Uterus (tissue), 3 donors: ENCODE measurements at regions not wholly inside any gene's neighbourhood (a gene's known extent, or its start where the extent isn't known, plus 50 kb on each side); places are given as distances from the start of the nearest gene placed in this dataset.

Experiments used
- DNase-seq, 2 donors: peaks; one replicate each; pipeline ENCODE4 v3.0.0-alpha.2; 2019 to 2020
- H3K27ac ChIP-seq, 2 donors: fragments of 200-600 bp; sonication (generic); 1 replicate in 1 of 2; 2 replicates in 1 of 2; pipeline ENCODE4 v1.5.1; 2016 to 2018
- H3K27me3 ChIP-seq, 2 donors: fragments of 200-600 bp; sonication (generic); one replicate each; pipeline ENCODE4 v1.5.1; 2018 to 2019; ENCODE audit warnings: control low read depth in 1 of 2
- H3K36me3 ChIP-seq, 2 donors: fragments of 200-600 bp; sonication (generic); one replicate each; pipeline ENCODE4 v1.5.1; 2019; ENCODE audit warnings: control low read depth in 1 of 2
- H3K4me1 ChIP-seq, 2 donors: fragments of 200-600 bp; sonication (generic); one replicate each; pipeline ENCODE4 v1.5.1; 2018 to 2019; ENCODE audit warnings: control low read depth in 1 of 2
- H3K4me3 ChIP-seq, 2 donors: fragments of 200-600 bp; sonication (generic); 1 replicate in 1 of 2; 2 replicates in 1 of 2; pipeline ENCODE4 v1.5.1; 2018 to 2019; ENCODE audit warnings: mild to moderate bottlenecking in 1 of 2
- H3K9me3 ChIP-seq, 2 donors: fragments of 200-600 bp; sonication (generic); one replicate each; pipeline ENCODE4 v1.5.1; 2019; ENCODE audit warnings: control low read depth in 1 of 2
- CTCF ChIP-seq, 4 experiments: fragments of 200-600 bp in 2 of 4; fragments of 450-650 bp in 2 of 4; sonication (generic) in 2 of 4; IDR thresholded peaks; one replicate each; pipeline ENCODE4 v1.5.1; 2016 to 2019; ENCODE audit warnings: antibody characterized with exemption in 4 of 4, mild to moderate bottlenecking in 2 of 4, moderate library complexity in 1 of 4
- POLR2A ChIP-seq, 2 donors: fragments of 450-650 bp; IDR thresholded peaks; one replicate each; pipeline ENCODE4 v1.6.1; 2016; ENCODE audit warnings: antibody characterized with exemption in 2 of 2, mild to moderate bottlenecking in 1 of 2, moderate library complexity in 1 of 2
- intact Hi-C: fragments of 100-400 bp; cut with DNase I; formaldehyde crosslinking; loops from one replicate; pipeline ENCODE4 v1.15.1; 2023; ENCODE audit warnings: low total_unique reads
- donor health status: DM: yes; HTN: yes; CAD: no.

- H3K4me3 ChIP-seq = no peak overlapping the region
- H3K9me3 ChIP-seq = no peaks in the 10 kb centered on the region
- no peak for DNase-seq
- no peak for TF ChIP-seq POLR2A (IDR thresholded peaks at IDR 0.05)
- no peak for TF ChIP-seq CTCF (IDR thresholded peaks at IDR 0.05)
- peaks cover 3 to 10% of the 10 kb centered on the region in 2 donors for H3K4me1 ChIP-seq
- intact Hi-C loops = no loop called here
- H3K27ac ChIP-seq = no peak overlapping the region
- H3K27me3 ChIP-seq = no peaks in the 10 kb centered on the region
- H3K36me3 ChIP-seq = no peaks in the 10 kb centered on the region
These were observed 563.5 kb upstream of the TBL1XR1 start for GRCh38 chr3:177760803-177761202.

DNA sequence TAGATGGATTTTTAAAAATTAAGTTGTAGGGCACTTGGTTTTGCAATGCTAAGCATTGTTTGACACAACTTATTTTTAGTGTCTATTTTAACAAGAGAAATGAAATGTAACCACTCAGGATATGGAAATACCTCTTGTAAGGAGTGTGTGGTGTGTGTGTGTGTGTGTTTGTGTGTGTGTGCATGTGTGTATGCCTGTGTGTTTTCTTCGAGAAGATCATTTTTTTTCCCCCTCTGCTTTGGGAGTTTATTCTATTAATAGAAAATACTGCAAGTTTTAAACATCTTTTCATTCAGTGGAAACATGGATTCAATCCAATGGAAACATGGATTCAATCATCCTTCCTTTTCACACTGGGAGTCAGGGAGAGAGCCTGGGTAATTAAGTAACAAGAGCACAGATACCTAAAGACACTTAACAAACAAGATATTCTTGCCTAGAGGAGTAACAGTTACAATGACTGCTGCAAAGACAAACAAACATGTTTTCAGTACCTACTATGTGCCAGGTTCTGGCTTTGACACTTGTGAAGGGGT is 567.2 kb upstream of the TBL1XR1 start:
- Histone ChIP-seq H3K27me3 (no peaks in the 10 kb centered on the region), H3K4me1 (peaks cover 0 to 10% of the 10 kb centered on the region in 2 donors), H3K36me3 (no peaks in the 10 kb centered on the region), H3K27ac (peak overlapping the region; percentile 65 to 87), H3K4me3 (no peak overlapping the region), H3K9me3 (no peaks in the 10 kb centered on the region)
- TF ChIP-seq POLR2A (IDR thresholded peaks at IDR 0.05) = no peak
- no peak for TF ChIP-seq CTCF (IDR thresholded peaks at IDR 0.05)
- DNase-seq = no peak
- intact Hi-C loops = no loop called here

GRCh38 chr3:177764933-177765332 is 567.7 kb upstream of the TBL1XR1 start:
- no peak for DNase-seq
- Histone ChIP-seq H3K4me1 (peaks cover 0 to 10% of the 10 kb centered on the region in 2 donors), H3K4me3 (no peak overlapping the region), H3K27ac (peak overlapping the region; percentile 65 to 87), H3K9me3 (no peaks in the 10 kb centered on the region), H3K27me3 (no peaks in the 10 kb centered on the region), H3K36me3 (no peaks in the 10 kb centered on the region)
- TF ChIP-seq POLR2A (IDR thresholded peaks at IDR 0.05) (no peak), CTCF (IDR thresholded peaks at IDR 0.05) (no peak)
- intact Hi-C loops = no loop called here

GRCh38 chr3:177770383-177771230 is 573.3 kb upstream of the TBL1XR1 start:
- Histone ChIP-seq H3K9me3 (no peaks in the 10 kb centered on the region), H3K27ac (peak overlapping the region; percentile 48 to 76), H3K4me3 (no peak overlapping the region), H3K4me1 (peaks cover 7 to 10% of the 10 kb centered on the region in 2 donors), H3K36me3 (no peaks in the 10 kb centered on the region), H3K27me3 (no peaks in the 10 kb centered on the region)
- no peak for TF ChIP-seq POLR2A (IDR thresholded peaks at IDR 0.05)
- no peak for TF ChIP-seq CTCF (IDR thresholded peaks at IDR 0.05)
- no peak for DNase-seq
- intact Hi-C loops = no loop called here

DNA sequence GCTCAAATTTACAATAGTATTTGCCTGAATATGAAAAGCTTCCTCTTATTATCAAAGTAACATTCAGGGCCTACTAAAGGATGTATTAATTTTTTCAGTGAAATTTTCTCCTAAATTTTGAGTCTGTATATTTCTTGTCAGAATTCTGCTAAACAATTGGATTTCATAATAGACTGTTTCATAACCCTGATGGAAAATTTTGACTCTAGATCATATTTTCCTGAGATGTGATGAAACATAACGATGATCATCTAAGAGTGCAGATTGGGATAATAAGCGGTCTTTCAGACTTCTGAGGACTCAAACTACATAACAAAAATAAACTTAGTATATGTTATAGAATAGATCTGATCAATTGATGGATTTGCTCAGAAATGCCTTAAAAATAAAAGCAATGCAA is 574.5 kb upstream of the TBL1XR1 start:
- no peaks in the 10 kb centered on the region for H3K27me3 ChIP-seq
- no peaks in the 10 kb centered on the region for H3K9me3 ChIP-seq
- no peak overlapping the region for H3K4me3 ChIP-seq
- TF ChIP-seq CTCF (IDR thresholded peaks at IDR 0.05) = no peak
- no peak for TF ChIP-seq POLR2A (IDR thresholded peaks at IDR 0.05)
- H3K4me1 ChIP-seq = peaks cover 7 to 10% of the 10 kb centered on the region in 2 donors
- intact Hi-C loops = no loop called here
- peak overlapping the region; percentile 36 to 76 for H3K27ac ChIP-seq
- no peaks in the 10 kb centered on the region for H3K36me3 ChIP-seq
- DNase-seq = no peak
